ENCODE measurements at regions not wholly inside any gene's neighbourhood (a gene's known extent, or its start where the extent isn't known, plus 50 kb on each side); places are given as distances from the start of the nearest gene placed in this dataset.

- Histone ChIP-seq H3K4me1 (ENCODE audit: insufficient read depth, low read length) (no peaks in the 10 kb centered on the region), H2AFZ (ENCODE audit: low read length) (no peak overlapping the region), H3K36me3 (replicated peaks in 1 of 2; ENCODE audit: control insufficient read depth in 1 of 2, insufficient read depth in 2 of 2, low read length in 2 of 2) (no peaks in the 10 kb centered on the region), H3K27me3 (ENCODE audit: control insufficient read depth in 1 of 2, insufficient read depth in 2 of 2, low read length in 2 of 2) (no peaks in the 10 kb centered on the region), H3K9me3 (ENCODE audit: low read length) (no peaks in the 10 kb centered on the region), H3K9ac (ENCODE audit: insufficient read depth, low read depth, low read length) (no peak overlapping the region), H3K4me2 (ENCODE audit: low read depth, low read length) (no peak overlapping the region), H3K4me3 (replicated peaks in 1 of 3; ENCODE audit: insufficient read depth in 1 of 3, low read depth in 2 of 3, low read length in 3 of 3) (no peak overlapping the region), H3K79me2 (ENCODE audit: insufficient read depth, low read length) (no peaks in the 10 kb centered on the region), H4K20me1 (ENCODE audit: insufficient read depth, low read length) (no peaks in the 10 kb centered on the region), H3K27ac (ENCODE audit: extremely low read length, insufficient read depth, low read length) (no peak overlapping the region)
- ATAC-seq (no peak), DNase-seq (ENCODE audit: low spot score) (no peak), FAIRE-seq (no peak)
- TF ChIP-seq MXD1 (CRISPR knock-in tag; IDR thresholded peaks at IDR 0.05) (no peak), KDM3A (CRISPR knock-in tag; IDR thresholded peaks at IDR 0.05; ENCODE audit: low read depth) (no peak), ZNF10 (CRISPR knock-in tag; IDR thresholded peaks at IDR 0.05; ENCODE audit: borderline replicate concordance, low read depth) (no peak), PHB2 (IDR thresholded peaks at IDR 0.05; ENCODE audit: partially characterized antibody) (no peak), ZNF782 (CRISPR knock-in tag; IDR thresholded peaks at IDR 0.05; ENCODE audit: borderline replicate concordance) (no peak), HMG20B (CRISPR knock-in tag; conservative IDR thresholded peaks at IDR 0.05) (no peak), ZNF570 (CRISPR knock-in tag; IDR thresholded peaks at IDR 0.05; ENCODE audit: borderline replicate concordance) (no peak), HNF4G (IDR thresholded peaks at IDR 0.05; ENCODE audit: borderline replicate concordance, low read depth, low read length) (no peak), HNF4G (CRISPR knock-in tag; IDR thresholded peaks at IDR 0.05; ENCODE audit: borderline replicate concordance, low read depth) (no peak), MED13 (CRISPR knock-in tag; IDR thresholded peaks at IDR 0.05) (no peak), ZNF124 (CRISPR knock-in tag; IDR thresholded peaks at IDR 0.05) (no peak), ZSCAN21 (CRISPR knock-in tag; IDR thresholded peaks at IDR 0.05; ENCODE audit: borderline replicate concordance) (no peak)
- intact Hi-C loops (cut with micrococcal nuclease; ENCODE audit: unreplicated experiment): no loop called here
- in situ Hi-C loops (cut with HindIII; ENCODE audit: extremely low pct_ligation_motif_present, low pct_unique_long_range_greater_than_20kb): no loop called here
- BruUV-seq (replicated peaks): no TSS peak
- CTCF ChIA-PET (ENCODE audit: low intra/inter-chr PET ratio, low total read pairs): no interaction called here
- POLR2A ChIA-PET: no interaction called here
Observed at GRCh38 chr1:191992118-191992517, 166.1 kb upstream of the RGS18 start.

Data from HepG2 (cell line).